ENCODE measurements at regions not wholly inside any gene's neighbourhood (a gene's known extent, or its start where the extent isn't known, plus 50 kb on each side); places are given as distances from the start of the nearest gene placed in this dataset.
A peak's percentile ranks its signal among the peaks of the same experiment; 100 is the strongest.
"Not testable (repeated sequence)": the region's sequence is repeated elsewhere in the genome, so short reads cannot be mapped to it uniquely, and the experiment has no call there.

DNA sequence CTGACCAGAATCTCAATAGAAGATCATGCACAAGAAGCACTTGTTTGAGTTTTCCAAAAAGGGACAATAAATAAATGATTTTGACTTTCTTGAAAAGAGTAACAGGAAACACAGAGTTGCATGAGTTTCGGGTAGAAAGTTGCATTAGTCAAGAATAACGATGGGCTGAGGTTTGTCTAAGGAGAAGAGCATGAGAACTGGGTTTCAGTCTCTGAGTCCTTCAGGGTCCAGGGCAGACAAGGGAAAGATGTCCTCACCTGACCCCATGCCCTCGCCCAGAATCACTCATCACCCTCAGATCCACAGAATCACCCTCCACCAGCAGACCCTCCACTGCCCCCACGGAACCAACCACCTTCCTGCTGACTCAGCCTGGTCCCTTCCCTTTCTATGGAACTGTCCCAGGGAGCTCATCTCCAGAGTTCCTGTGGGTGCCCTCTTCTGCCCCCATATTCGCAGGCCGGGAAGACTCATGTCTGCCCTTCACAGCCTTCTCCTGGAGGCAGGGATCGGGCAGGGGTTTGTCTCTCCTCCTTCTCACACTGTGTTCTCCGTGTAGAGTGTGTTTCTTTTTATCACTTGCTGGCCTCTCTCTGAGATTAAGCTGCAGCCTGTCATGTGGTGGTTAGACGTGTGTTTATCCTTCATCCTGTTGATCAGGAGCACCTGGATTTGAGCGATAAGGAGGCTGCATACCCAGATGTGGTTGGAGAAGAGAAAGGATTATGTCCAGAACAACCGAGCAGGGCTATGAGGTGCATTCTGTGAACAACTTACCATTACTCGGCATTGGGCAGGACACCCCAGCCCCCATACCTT, 442.6 kb downstream of the MAT2B start:
- H3K4me3 ChIP-seq, result no peak overlapping the region
- no peak for TF ChIP-seq CTCF (IDR thresholded peaks at IDR 0.05)

DNA sequence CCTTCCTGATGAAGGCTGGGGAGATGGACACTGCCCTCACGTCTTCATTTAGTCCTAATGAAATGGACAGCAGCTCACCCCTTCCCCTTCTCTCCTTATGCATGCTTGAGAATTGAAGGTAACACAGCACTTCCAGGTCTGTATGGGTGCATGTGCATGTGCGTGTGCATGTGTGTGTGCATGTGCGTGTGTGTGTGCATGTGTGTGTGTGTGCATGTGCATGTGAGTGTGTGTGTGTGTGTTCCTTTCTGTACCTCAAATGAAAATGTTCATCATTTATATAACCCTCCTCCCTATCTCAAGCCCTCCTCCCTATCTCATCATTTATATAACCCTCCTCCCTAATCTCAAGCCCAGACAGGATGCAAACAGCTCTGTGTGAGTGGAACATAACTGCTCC, 444.8 kb downstream of the MAT2B start:
- Histone ChIP-seq H3K4me1 (no peaks in the 10 kb centered on the region), H3K36me3 (no peaks in the 10 kb centered on the region), H3K27me3 (no peaks in the 10 kb centered on the region), H3K27ac (no peak overlapping the region), H3K9me3 (no peaks in the 10 kb centered on the region), H3K4me3 (no peak overlapping the region)
- TF ChIP-seq CTCF (IDR thresholded peaks at IDR 0.05), result no peak
- ATAC-seq (no peak), DNase-seq (no peak)
- intact Hi-C loops (cut with DNase I), result no loop called here

More for the DNA sequence above, 442.6 kb downstream of the MAT2B start:
- Histone ChIP-seq H3K4me1 (no peaks in the 10 kb centered on the region), H3K36me3 (no peaks in the 10 kb centered on the region), H3K27ac (no peak overlapping the region), H3K9me3 (no peaks in the 10 kb centered on the region), H3K27me3 (no peaks in the 10 kb centered on the region)
- no peak for DNase-seq
- ATAC-seq, result no peak
- intact Hi-C loops (cut with DNase I), result no loop called here

GRCh38 chr5:163951069-163951468, 445.6 kb downstream of the MAT2B start:
- no peak for TF ChIP-seq CTCF (IDR thresholded peaks at IDR 0.05)
- ATAC-seq (no peak), DNase-seq (no peak)
- H3K4me1 ChIP-seq, result no peaks in the 10 kb centered on the region
- no peaks in the 10 kb centered on the region for H3K36me3 ChIP-seq
- H3K9me3 ChIP-seq, result no peaks in the 10 kb centered on the region
- intact Hi-C loops (cut with DNase I), result no loop called here
- no peak overlapping the region for H3K27ac ChIP-seq
- no peak overlapping the region for H3K4me3 ChIP-seq
- H3K27me3 ChIP-seq, result no peaks in the 10 kb centered on the region

DNA sequence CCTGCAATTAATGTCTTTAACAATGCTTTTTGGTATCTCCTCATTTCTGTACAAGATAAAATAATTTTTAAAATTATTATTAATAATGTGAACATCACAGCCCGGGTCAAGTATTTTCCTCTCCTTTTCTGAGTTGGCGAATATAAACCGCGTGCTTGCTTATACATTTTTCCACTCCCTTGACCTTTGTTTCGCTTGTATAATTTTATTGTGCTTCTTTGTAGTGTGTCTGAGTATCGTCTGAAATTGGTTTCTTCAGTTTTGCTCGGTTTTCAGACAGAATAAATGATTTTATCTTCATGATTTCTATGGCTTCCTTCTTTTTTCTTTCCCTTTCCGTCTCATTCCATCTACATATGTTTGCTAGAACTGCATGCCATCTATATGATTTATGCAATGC, 448.5 kb downstream of the MAT2B start:
- H3K4me3 ChIP-seq, result no peak overlapping the region
- no peaks in the 10 kb centered on the region for H3K36me3 ChIP-seq
- intact Hi-C loops (cut with DNase I), result no loop called here
- no peak for TF ChIP-seq CTCF (IDR thresholded peaks at IDR 0.05)
- no peaks in the 10 kb centered on the region for H3K27me3 ChIP-seq
- no peaks in the 10 kb centered on the region for H3K9me3 ChIP-seq
- ATAC-seq (no peak), DNase-seq (no peak)
- no peaks in the 10 kb centered on the region for H3K4me1 ChIP-seq
- H3K27ac ChIP-seq, result no peak overlapping the region

DNA sequence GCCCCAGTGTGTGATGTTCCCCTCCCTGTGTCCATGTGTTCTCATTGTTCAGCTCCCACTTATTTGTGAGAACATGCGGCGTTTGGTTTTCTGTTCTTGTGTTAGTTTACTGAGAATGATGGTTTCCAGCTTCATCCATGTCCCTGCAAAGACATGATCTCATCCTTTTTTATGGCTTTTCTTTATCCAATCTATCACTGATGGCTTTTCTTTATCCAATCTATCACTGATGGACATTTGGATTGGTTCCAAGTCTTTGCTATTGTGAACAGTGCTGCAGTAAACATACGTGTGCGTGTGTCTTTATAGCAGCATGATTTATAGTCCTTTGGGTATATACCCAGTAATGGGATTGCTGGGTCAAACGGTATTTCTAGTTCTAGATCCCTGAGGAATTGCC, 455.8 kb downstream of the MAT2B start:
- H3K27me3 ChIP-seq; H3K36me3 ChIP-seq; H3K4me1 ChIP-seq; H3K27ac ChIP-seq; intact Hi-C loops (cut with DNase I); ATAC-seq; H3K4me3 ChIP-seq; H3K9me3 ChIP-seq; DNase-seq: not testable (repeated sequence)

GRCh38 chr5:163963881-163964280, 458.5 kb downstream of the MAT2B start:
- H3K9me3 ChIP-seq, result no peaks in the 10 kb centered on the region
- DNase-seq (no peak), ATAC-seq (peak; percentile 37)
- no peaks in the 10 kb centered on the region for H3K4me1 ChIP-seq
- TF ChIP-seq CTCF (IDR thresholded peaks at IDR 0.05), result no peak
- no peaks in the 10 kb centered on the region for H3K27me3 ChIP-seq
- H3K4me3 ChIP-seq, result no peak overlapping the region
- H3K36me3 ChIP-seq, result no peaks in the 10 kb centered on the region
- intact Hi-C loops (cut with DNase I), result no loop called here
- no peak overlapping the region for H3K27ac ChIP-seq

Data from upper lobe of right lung (tissue), 1 donor.